OCI-LY1 (cell line): ENCODE measurements at regions not wholly inside any gene's neighbourhood (a gene's known extent, or its start where the extent isn't known, plus 50 kb on each side); places are given as distances from the start of the nearest gene placed in this dataset.
"Not testable (repeated sequence)": the region's sequence is repeated elsewhere in the genome, so short reads cannot be mapped to it uniquely, and the experiment has no call there.

Experiments used
- H2AFZ ChIP-seq: fragments of 200-600 bp; sonication (generic), shearing (Covaris generic); 2 replicates; pipeline ENCODE4 v1.6.0; 2014; ENCODE audit warnings: antibody characterized with exemption, mild to moderate bottlenecking, low read length
- H3F3A ChIP-seq: fragments of 200-600 bp; sonication (generic), shearing (Covaris generic); 2 replicates; pipeline ENCODE4 v1.6.0; 2014; ENCODE audit warnings: mild to moderate bottlenecking, antibody characterized with exemption, low read length, moderate library complexity; ENCODE audit not compliant: insufficient read depth
- H3K27ac ChIP-seq: fragments of 200-600 bp; sonication (generic); 2 replicates; pipeline ENCODE4 v1.5.1; 2014; ENCODE audit warnings: low read length, mixed run types, mild to moderate bottlenecking, low read depth; ENCODE audit not compliant: poor library complexity, severe bottlenecking
- H3K27me3 ChIP-seq: fragments of 200-600 bp; sonication (generic); 2 replicates; pipeline ENCODE4 v1.6.0; 2014; ENCODE audit warnings: antibody characterized with exemption, mild to moderate bottlenecking, low read length, moderate library complexity; ENCODE audit not compliant: insufficient read depth
- H3K36me3 ChIP-seq: fragments of 200-600 bp; sonication (generic); 2 replicates; pipeline ENCODE4 v1.6.1; 2014; ENCODE audit warnings: mild to moderate bottlenecking, antibody characterized with exemption, low read length, moderate library complexity, mixed read lengths; ENCODE audit not compliant: insufficient read depth
- H3K4me1 ChIP-seq: fragments of 200-600 bp; sonication (generic); 2 replicates; pipeline ENCODE4 v1.5.1; 2014; ENCODE audit warnings: mild to moderate bottlenecking, low read length, moderate library complexity; ENCODE audit not compliant: insufficient read depth, severe bottlenecking
- H3K4me2 ChIP-seq: fragments of 200-600 bp; sonication (generic), shearing (Covaris generic); 2 replicates; pipeline ENCODE4 v1.6.1; 2014; ENCODE audit warnings: low read length
- H3K4me3 ChIP-seq: fragments of 200-600 bp; sonication (generic); 2 replicates; pipeline ENCODE4 v1.5.1; 2014; ENCODE audit warnings: low read length, low read depth, mild to moderate bottlenecking, mixed read lengths; ENCODE audit not compliant: poor library complexity, severe bottlenecking
- H3K79me2 ChIP-seq: fragments of 200-600 bp; shearing (Covaris generic); 2 replicates; pipeline ENCODE4 v1.6.1; 2016; ENCODE audit warnings: mixed run types, low read length, mixed read lengths; ENCODE audit not compliant: insufficient read depth
- H3K9ac ChIP-seq: fragments of 200-600 bp; sonication (generic), shearing (Covaris generic); 2 replicates; pipeline ENCODE4 v1.6.1; 2014; ENCODE audit warnings: mild to moderate bottlenecking, low read length, mixed read lengths
- H3K9me2 ChIP-seq: fragments of 200-600 bp; sonication (generic), shearing (Covaris generic); 2 replicates; pipeline ENCODE4 v1.6.1; 2014; ENCODE audit warnings: low read depth, mild to moderate bottlenecking, low read length, mixed read lengths
- H3K9me3 ChIP-seq: fragments of 200-600 bp; shearing (Covaris generic); 2 replicates; pipeline ENCODE4 v1.6.1; 2014; ENCODE audit warnings: low read length, mixed read lengths
- H4K20me1 ChIP-seq: fragments of 200-600 bp; sonication (generic), shearing (Covaris generic); 2 replicates; pipeline ENCODE4 v1.6.0; 2016; ENCODE audit warnings: mild to moderate bottlenecking, low read length; ENCODE audit not compliant: insufficient read depth
- EZH2 ChIP-seq: fragments of 200-600 bp; sonication (generic), shearing (Covaris generic); IDR thresholded peaks from 2 replicates; pipeline ENCODE4 v1.8.0; 2017; ENCODE audit warnings: borderline replicate concordance, mixed run types, mild to moderate bottlenecking, antibody characterized with exemption, low read length, moderate library complexity, mixed read lengths
- TF ChIP-seq, protein P1 (sequence below): fragments of 200-600 bp; sonication (generic), shearing (Covaris generic); IDR thresholded peaks from 2 replicates; pipeline ENCODE4 v1.5.1; 2017; ENCODE audit warnings: mild to moderate bottlenecking, antibody characterized with exemption, low read length, moderate library complexity, mixed read lengths

DNA sequence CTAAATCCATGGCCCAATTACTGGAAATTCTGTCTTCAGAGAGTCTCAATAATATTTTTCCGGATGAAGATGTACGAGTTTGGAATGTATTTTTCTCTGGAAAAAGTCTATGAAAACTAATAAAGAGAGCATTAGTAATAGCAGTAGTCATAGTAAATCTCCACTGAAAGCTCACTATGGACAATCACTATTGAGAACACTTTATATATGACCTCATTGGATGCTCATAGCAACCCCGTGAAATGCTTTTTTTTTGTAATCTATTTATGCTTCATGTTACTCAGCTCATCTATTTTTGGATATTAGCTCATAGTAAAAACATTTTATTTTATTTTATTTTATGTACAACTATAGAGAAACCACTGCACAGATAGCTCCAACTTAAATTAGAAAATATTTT is 94.3 kb upstream of the MYO3A start:
- Histone ChIP-seq H3K79me2 (no peaks in the 10 kb centered on the region), H3K4me1 (no peaks in the 10 kb centered on the region), H3K27ac (no peak overlapping the region), H3K27me3 (no peaks in the 10 kb centered on the region), H3K9me3 (no peaks in the 10 kb centered on the region), H2AFZ (no peak overlapping the region), H3K4me3 (no peak overlapping the region), H3K4me2 (no peak overlapping the region), H3F3A (no peaks in the 10 kb centered on the region), H3K36me3 (no peaks in the 10 kb centered on the region), H3K9me2 (no peaks in the 10 kb centered on the region), H4K20me1 (no peaks in the 10 kb centered on the region), H3K9ac (no peak overlapping the region)
- no peak for TF ChIP-seq EZH2
- TF ChIP-seq, protein P1, sequence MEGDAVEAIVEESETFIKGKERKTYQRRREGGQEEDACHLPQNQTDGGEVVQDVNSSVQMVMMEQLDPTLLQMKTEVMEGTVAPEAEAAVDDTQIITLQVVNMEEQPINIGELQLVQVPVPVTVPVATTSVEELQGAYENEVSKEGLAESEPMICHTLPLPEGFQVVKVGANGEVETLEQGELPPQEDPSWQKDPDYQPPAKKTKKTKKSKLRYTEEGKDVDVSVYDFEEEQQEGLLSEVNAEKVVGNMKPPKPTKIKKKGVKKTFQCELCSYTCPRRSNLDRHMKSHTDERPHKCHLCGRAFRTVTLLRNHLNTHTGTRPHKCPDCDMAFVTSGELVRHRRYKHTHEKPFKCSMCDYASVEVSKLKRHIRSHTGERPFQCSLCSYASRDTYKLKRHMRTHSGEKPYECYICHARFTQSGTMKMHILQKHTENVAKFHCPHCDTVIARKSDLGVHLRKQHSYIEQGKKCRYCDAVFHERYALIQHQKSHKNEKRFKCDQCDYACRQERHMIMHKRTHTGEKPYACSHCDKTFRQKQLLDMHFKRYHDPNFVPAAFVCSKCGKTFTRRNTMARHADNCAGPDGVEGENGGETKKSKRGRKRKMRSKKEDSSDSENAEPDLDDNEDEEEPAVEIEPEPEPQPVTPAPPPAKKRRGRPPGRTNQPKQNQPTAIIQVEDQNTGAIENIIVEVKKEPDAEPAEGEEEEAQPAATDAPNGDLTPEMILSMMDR: no peak

DNA sequence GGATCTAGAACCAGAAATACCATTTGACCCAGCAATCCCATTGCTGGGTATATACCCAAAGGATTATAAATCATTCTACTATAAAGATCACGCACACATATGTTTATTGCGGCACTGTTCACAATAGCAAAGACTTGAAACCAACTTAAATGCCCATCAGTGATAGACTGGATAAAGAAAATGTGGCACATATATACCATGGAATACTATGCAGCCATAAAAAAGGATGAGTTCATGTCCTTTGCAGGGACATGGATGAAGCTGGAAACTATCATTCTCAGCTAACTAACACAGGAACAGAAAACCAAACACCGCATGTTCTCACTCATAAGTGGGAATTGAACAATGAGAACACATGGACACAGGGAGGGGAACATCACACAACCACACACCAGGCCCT is 93.2 kb upstream of the MYO3A start:
- H3K4me1 ChIP-seq, H3F3A ChIP-seq, H3K9me3 ChIP-seq, H3K9me2 ChIP-seq, H3K79me2 ChIP-seq, H2AFZ ChIP-seq, H4K20me1 ChIP-seq, H3K4me3 ChIP-seq, H3K27ac ChIP-seq, H3K9ac ChIP-seq, H3K27me3 ChIP-seq, H3K36me3 ChIP-seq, H3K4me2 ChIP-seq: not testable (repeated sequence)

DNA sequence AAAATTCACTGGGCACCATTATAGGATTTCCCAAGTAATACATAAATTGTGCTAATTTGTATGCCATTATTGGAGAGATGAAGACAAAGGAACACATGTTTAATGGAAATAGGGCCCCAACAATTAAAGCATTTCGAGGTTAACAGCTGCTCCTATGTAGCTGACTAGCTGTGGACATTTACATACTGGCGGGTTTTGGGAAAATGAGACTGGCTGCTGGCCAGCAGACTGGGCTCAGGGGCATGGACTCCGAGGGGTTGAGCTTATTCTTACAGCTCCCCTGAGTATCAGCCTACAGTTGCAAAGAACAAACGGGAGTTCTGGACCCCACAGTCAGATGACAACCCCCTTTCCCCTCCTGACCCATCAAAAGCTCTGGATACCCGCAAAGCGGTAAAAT is 91.9 kb upstream of the MYO3A start:
- Histone ChIP-seq H3K27me3 (no peaks in the 10 kb centered on the region), H3K79me2 (no peaks in the 10 kb centered on the region), H3K36me3 (no peaks in the 10 kb centered on the region), H3K4me2 (no peak overlapping the region), H3K4me3 (no peak overlapping the region), H3K9me3 (no peaks in the 10 kb centered on the region), H3K9ac (no peak overlapping the region), H2AFZ (no peak overlapping the region), H3K4me1 (no peaks in the 10 kb centered on the region), H3K27ac (no peak overlapping the region), H3K9me2 (no peaks in the 10 kb centered on the region), H4K20me1 (no peaks in the 10 kb centered on the region), H3F3A (no peaks in the 10 kb centered on the region)
- TF ChIP-seq, protein P1: no peak
- no peak for TF ChIP-seq EZH2

DNA sequence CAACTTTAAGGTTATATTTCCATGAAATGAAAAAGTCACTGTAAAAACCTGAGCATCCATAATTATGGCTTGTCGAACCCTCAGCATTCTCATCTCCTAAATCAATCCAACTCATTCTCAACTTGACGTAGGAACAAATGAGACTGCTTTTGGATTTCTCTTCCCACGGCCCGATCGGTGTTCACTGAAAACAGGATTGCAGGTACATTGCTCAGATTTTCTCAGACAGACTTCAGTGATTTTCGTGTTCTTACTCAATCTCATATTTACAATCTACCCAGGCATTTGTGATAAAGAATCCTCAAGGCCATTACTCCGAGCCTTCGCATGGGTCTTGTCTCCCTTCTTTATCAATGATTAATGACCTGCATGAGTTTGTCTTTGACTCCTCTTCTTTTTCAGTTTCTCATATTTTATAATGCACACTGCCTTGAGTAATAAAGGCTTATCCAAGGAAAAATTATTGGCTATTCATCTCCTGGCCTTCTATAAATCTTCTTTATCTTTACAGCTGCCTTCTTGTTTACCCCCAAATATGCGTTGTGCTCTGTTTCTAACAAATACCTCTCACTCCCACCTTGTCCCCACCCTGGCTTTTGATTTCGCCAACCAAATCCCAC is 90.4 kb upstream of the MYO3A start:
- Histone ChIP-seq H3K9me2 (no peaks in the 10 kb centered on the region), H3K4me3 (no peak overlapping the region), H4K20me1 (no peaks in the 10 kb centered on the region), H3K79me2 (no peaks in the 10 kb centered on the region), H3K27ac (no peak overlapping the region), H3K36me3 (no peaks in the 10 kb centered on the region), H3K4me1 (no peaks in the 10 kb centered on the region), H3F3A (no peaks in the 10 kb centered on the region), H3K9ac (no peak overlapping the region), H3K27me3 (peaks cover under 1% of the 10 kb centered on the region; the same call in 1 of the 2 replicates), H2AFZ (no peak overlapping the region), H3K4me2 (no peak overlapping the region), H3K9me3 (no peaks in the 10 kb centered on the region)
- no peak for TF ChIP-seq EZH2
- TF ChIP-seq, protein P1: no peak

DNA sequence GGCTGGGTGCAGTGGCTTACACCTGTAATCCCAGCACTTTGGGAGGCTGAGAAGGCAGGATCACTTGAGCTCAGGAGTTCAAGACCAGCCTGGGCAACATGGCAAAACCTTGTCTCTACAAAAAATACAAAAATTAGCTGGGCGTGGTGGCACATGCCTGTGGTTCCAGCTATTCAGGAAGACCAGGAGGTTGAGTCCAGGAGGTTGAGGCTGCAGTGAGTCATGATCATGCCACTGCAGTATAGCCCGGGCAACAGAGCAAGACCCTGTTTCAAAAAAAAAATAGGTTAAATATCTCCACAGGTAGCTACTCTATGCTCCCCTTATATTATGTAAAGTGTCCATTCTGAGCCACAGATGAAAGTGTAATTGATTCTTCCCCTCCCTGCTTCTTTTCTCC is 89.3 kb upstream of the MYO3A start:
- H3K27ac ChIP-seq, H3K4me2 ChIP-seq, H3K4me1 ChIP-seq, H3K9me2 ChIP-seq, H4K20me1 ChIP-seq, H3F3A ChIP-seq, H2AFZ ChIP-seq, H3K27me3 ChIP-seq, H3K79me2 ChIP-seq, H3K4me3 ChIP-seq, H3K9ac ChIP-seq, H3K9me3 ChIP-seq, H3K36me3 ChIP-seq: not testable (repeated sequence)
